SK-N-SH treated with all-trans-retinoic acid at 6 μM for 48 hours (cell line): ENCODE measurements at regions not wholly inside any gene's neighbourhood (a gene's known extent, or its start where the extent isn't known, plus 50 kb on each side); places are given as distances from the start of the nearest gene placed in this dataset.

ENCODE experiments used
- ATAC-seq: fragments of 200-7000 bp; cut with Tn5 transposase; 3 replicates; pipeline ENCODE4 v1.9.1; 2020; ENCODE audit warnings: mild to moderate bottlenecking, moderate library complexity
- ARNTL ChIP-seq: fragments of 450-650 bp; formaldehyde crosslinking; IDR thresholded peaks from 2 replicates; pipeline ENCODE4 v1.5.0; 2020; ENCODE audit warnings: low read depth, mild to moderate bottlenecking, moderate library complexity, borderline replicate concordance
- BACH2 ChIP-seq: fragments of 250-450 bp; sonication (Bioruptor Pico); IDR thresholded peaks from 2 replicates; pipeline ENCODE4 v1.9.0; 2021; ENCODE audit warnings: mild to moderate bottlenecking, borderline replicate concordance
- CREB5 ChIP-seq: fragments of 250-450 bp; sonication (Bioruptor Pico); IDR thresholded peaks from 2 replicates; pipeline ENCODE4 v1.5.1; 2020; ENCODE audit warnings: low read depth, mild to moderate bottlenecking, moderate library complexity
- CSDC2 ChIP-seq: fragments of 250-450 bp; sonication (Bioruptor Pico); IDR thresholded peaks from 2 replicates; pipeline ENCODE4 v1.5.0; 2020; ENCODE audit warnings: mild to moderate bottlenecking, moderate library complexity
- ESRRG ChIP-seq: fragments of 250-450 bp; sonication (Bioruptor Pico); IDR thresholded peaks from 2 replicates; pipeline ENCODE4 v1.6.1; 2021; ENCODE audit warnings: mild to moderate bottlenecking
- GLIS3 ChIP-seq: fragments of 250-450 bp; sonication (Bioruptor Pico); IDR thresholded peaks from 2 replicates; pipeline ENCODE4 v1.5.0; 2020; ENCODE audit warnings: mild to moderate bottlenecking, moderate library complexity
- ISL1 ChIP-seq: fragments of 250-450 bp; sonication (Bioruptor Pico); IDR thresholded peaks from 2 replicates; pipeline ENCODE4 v2.1.2; 2022; ENCODE audit warnings: mild to moderate bottlenecking, moderate library complexity
- OSR1 ChIP-seq: fragments of 250-450 bp; sonication (Bioruptor Pico); IDR thresholded peaks from 2 replicates; pipeline ENCODE4 v1.8.0; 2022; ENCODE audit warnings: moderate library complexity, mild to moderate bottlenecking, inconsistent platforms
- PPARA ChIP-seq: fragments of 250-450 bp; sonication (Bioruptor Pico); IDR thresholded peaks from 2 replicates; pipeline ENCODE4 v1.5.0; 2020; ENCODE audit warnings: mild to moderate bottlenecking, borderline replicate concordance
- RARB ChIP-seq: fragments of 250-450 bp; sonication (Bioruptor Pico); IDR thresholded peaks from 2 replicates; pipeline ENCODE4 v1.8.0; 2021; ENCODE audit warnings: mild to moderate bottlenecking, moderate library complexity
- SNAI2 ChIP-seq: fragments of 250-450 bp; sonication (Bioruptor Pico); IDR thresholded peaks from 2 replicates; pipeline ENCODE4 v1.5.0; 2020; ENCODE audit warnings: mild to moderate bottlenecking, moderate library complexity
- TCF4 ChIP-seq: fragments of 250-450 bp; sonication (Bioruptor Pico); IDR thresholded peaks from 2 replicates; pipeline ENCODE4 v1.8.0; 2021; ENCODE audit warnings: mild to moderate bottlenecking, moderate library complexity, borderline replicate concordance
- TSHZ2 ChIP-seq: fragments of 250-450 bp; sonication (Bioruptor Pico); IDR thresholded peaks from 2 replicates; pipeline ENCODE4 v1.5.0; 2020; ENCODE audit warnings: mild to moderate bottlenecking, moderate library complexity
- ZC3H10 ChIP-seq: fragments of 250-450 bp; sonication (Bioruptor Pico); IDR thresholded peaks from 2 replicates; pipeline ENCODE4 v1.5.1; 2021; ENCODE audit warnings: mild to moderate bottlenecking, moderate library complexity
- ZFP3 ChIP-seq: fragments of 250-450 bp; sonication (Bioruptor Pico); IDR thresholded peaks from 2 replicates; pipeline ENCODE4 v1.5.0; 2020; ENCODE audit warnings: mild to moderate bottlenecking, moderate library complexity
- ZFP30 ChIP-seq: fragments of 450-650 bp; formaldehyde crosslinking; IDR thresholded peaks from 2 replicates; pipeline ENCODE4 v1.5.0; 2022; ENCODE audit warnings: mild to moderate bottlenecking, moderate library complexity
- ZNF565 ChIP-seq: fragments of 450-650 bp; formaldehyde crosslinking; conservative IDR thresholded peaks from 2 replicates; pipeline ENCODE4 v1.5.0; 2020; ENCODE audit warnings: low read depth, mild to moderate bottlenecking, moderate library complexity
- ZNF70 ChIP-seq: fragments of 450-650 bp; formaldehyde crosslinking; IDR thresholded peaks from 2 replicates; pipeline ENCODE4 v1.5.0; 2020; ENCODE audit warnings: mild to moderate bottlenecking, moderate library complexity
- ZNF8 ChIP-seq: fragments of 450-650 bp; formaldehyde crosslinking; IDR thresholded peaks from 2 replicates; pipeline ENCODE4 v1.5.0; 2020; ENCODE audit warnings: mild to moderate bottlenecking, moderate library complexity
- TF ChIP-seq, protein P1 (sequence below): fragments of 250-450 bp; sonication (Bioruptor Pico); IDR thresholded peaks from 2 replicates; pipeline ENCODE4 v1.8.0; 2021; ENCODE audit warnings: low read depth, mild to moderate bottlenecking, moderate library complexity, borderline replicate concordance
- TF ChIP-seq, protein P2 (sequence below): fragments of 250-450 bp; sonication (Bioruptor Pico); IDR thresholded peaks from 2 replicates; pipeline ENCODE4 v1.5.1; 2021; ENCODE audit warnings: mild to moderate bottlenecking, moderate library complexity
- TF ChIP-seq, protein P3 (sequence below): fragments of 250-450 bp; sonication (Bioruptor Pico); IDR thresholded peaks from 2 replicates; pipeline ENCODE4 v1.8.0; 2020; ENCODE audit warnings: mild to moderate bottlenecking, moderate library complexity, borderline replicate concordance

DNA sequence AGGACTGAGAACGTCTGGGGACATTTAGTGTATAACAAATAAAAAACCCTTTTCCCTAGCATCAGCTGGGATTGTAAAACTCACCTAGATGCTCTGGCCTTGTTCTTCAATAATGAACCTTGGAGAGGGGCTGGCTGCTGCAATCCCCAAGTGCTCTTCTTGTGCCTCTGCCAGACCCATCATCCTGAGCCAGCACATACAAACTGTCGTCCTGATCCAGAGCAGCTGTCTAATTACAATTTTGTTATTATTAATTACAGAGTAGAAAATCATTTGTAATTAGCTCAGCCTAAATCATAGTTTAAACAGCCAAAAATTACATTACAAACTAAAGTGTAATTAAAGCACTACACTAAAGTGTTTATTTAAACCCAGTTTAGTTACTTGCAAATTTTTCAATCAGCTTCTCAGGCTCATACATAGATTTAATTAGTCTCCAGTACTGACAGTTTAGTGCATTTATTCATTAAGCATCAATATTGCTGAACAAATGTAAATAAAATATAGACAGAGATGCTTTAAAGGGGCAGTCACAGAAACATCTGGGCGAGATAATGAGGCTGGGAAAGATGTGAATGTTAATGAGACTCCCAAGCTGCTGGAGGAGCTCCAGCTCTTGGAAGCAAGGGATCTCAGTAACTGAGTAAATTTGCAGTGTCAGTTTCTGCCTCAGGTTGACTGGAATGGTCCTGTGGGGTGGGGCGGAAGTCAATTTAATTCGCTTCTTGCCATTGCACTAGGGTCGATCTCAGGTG lies 632.3 kb upstream of the TLE4 start:
- ATAC-seq = no peak
- no peak for TF ChIP-seq BACH2 (CRISPR knock-in tag)
- TF ChIP-seq, protein P1, sequence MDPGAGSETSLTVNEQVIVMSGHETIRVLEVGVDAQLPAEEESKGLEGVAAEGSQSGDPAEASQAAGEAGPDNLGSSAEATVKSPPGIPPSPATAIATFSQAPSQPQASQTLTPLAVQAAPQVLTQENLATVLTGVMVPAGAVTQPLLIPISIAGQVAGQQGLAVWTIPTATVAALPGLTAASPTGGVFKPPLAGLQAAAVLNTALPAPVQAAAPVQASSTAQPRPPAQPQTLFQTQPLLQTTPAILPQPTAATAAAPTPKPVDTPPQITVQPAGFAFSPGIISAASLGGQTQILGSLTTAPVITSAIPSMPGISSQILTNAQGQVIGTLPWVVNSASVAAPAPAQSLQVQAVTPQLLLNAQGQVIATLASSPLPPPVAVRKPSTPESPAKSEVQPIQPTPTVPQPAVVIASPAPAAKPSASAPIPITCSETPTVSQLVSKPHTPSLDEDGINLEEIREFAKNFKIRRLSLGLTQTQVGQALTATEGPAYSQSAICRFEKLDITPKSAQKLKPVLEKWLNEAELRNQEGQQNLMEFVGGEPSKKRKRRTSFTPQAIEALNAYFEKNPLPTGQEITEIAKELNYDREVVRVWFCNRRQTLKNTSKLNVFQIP = no peak
- no peak for TF ChIP-seq ZNF8 (CRISPR knock-in tag)
- TF ChIP-seq, protein P2, sequence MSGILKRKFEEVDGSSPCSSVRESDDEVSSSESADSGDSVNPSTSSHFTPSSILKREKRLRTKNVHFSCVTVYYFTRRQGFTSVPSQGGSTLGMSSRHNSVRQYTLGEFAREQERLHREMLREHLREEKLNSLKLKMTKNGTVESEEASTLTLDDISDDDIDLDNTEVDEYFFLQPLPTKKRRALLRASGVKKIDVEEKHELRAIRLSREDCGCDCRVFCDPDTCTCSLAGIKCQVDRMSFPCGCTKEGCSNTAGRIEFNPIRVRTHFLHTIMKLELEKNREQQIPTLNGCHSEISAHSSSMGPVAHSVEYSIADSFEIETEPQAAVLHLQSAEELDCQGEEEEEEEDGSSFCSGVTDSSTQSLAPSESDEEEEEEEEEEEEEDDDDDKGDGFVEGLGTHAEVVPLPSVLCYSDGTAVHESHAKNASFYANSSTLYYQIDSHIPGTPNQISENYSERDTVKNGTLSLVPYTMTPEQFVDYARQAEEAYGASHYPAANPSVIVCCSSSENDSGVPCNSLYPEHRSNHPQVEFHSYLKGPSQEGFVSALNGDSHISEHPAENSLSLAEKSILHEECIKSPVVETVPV (CRISPR knock-in tag) = no peak
- TF ChIP-seq ISL1 (CRISPR knock-in tag) = no peak
- TF ChIP-seq ZFP30 (CRISPR knock-in tag) = no peak
- TF ChIP-seq TSHZ2 (CRISPR knock-in tag) = no peak
- no peak for TF ChIP-seq ARNTL (CRISPR knock-in tag)
- no peak for TF ChIP-seq ESRRG
- no peak for TF ChIP-seq ZNF70 (CRISPR knock-in tag)
- no peak for TF ChIP-seq OSR1 (CRISPR knock-in tag)
- TF ChIP-seq, protein P3, sequence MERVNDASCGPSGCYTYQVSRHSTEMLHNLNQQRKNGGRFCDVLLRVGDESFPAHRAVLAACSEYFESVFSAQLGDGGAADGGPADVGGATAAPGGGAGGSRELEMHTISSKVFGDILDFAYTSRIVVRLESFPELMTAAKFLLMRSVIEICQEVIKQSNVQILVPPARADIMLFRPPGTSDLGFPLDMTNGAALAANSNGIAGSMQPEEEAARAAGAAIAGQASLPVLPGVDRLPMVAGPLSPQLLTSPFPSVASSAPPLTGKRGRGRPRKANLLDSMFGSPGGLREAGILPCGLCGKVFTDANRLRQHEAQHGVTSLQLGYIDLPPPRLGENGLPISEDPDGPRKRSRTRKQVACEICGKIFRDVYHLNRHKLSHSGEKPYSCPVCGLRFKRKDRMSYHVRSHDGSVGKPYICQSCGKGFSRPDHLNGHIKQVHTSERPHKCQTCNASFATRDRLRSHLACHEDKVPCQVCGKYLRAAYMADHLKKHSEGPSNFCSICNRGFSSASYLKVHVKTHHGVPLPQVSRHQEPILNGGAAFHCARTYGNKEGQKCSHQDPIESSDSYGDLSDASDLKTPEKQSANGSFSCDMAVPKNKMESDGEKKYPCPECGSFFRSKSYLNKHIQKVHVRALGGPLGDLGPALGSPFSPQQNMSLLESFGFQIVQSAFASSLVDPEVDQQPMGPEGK (CRISPR knock-in tag) = no peak
- TF ChIP-seq CSDC2 (CRISPR knock-in tag) = no peak
- TF ChIP-seq CREB5 (CRISPR knock-in tag) = no peak
- no peak for TF ChIP-seq SNAI2 (CRISPR knock-in tag)
- no peak for TF ChIP-seq PPARA
- TF ChIP-seq ZFP3 (CRISPR knock-in tag) = no peak

GRCh38 chr9:78940121-78940855 lies 631.5 kb upstream of the TLE4 start:
- no peak for ATAC-seq
- TF ChIP-seq ISL1 (CRISPR knock-in tag) = no peak
- TF ChIP-seq ARNTL (CRISPR knock-in tag) = no peak
- TF ChIP-seq BACH2 (CRISPR knock-in tag) = no peak
- TF ChIP-seq, protein P3 (CRISPR knock-in tag) = no peak
- TF ChIP-seq TCF4 = no peak
- no peak for TF ChIP-seq ZC3H10
- TF ChIP-seq GLIS3 (CRISPR knock-in tag) = no peak
- no peak for TF ChIP-seq SNAI2 (CRISPR knock-in tag)
- no peak for TF ChIP-seq RARB (CRISPR knock-in tag)
- TF ChIP-seq ZNF565 (CRISPR knock-in tag) = no peak
- TF ChIP-seq, protein P2 (CRISPR knock-in tag) = no peak
- no peak for TF ChIP-seq CSDC2 (CRISPR knock-in tag)
